Endothelial cell of umbilical vein (primary cell): ENCODE measurements at regions not wholly inside any gene's neighbourhood (a gene's known extent, or its start where the extent isn't known, plus 50 kb on each side); places are given as distances from the start of the nearest gene placed in this dataset.

ENCODE experiments used
- BruUV-seq: library from RNA; stranded (reverse); fragments of 400-500 nt; replicated peaks from 2 replicates; lab custom pipeline; 2021; lab: Mats Ljungman, UMichigan
- CTCF ChIA-PET: fragments of 300-600, 350-600 bp; sonication (Branson Sonifier 250); formaldehyde crosslinking; loops from one replicate; lab custom pipeline; 2021; ENCODE audit warnings: antibody characterized with exemption, inconsistent platforms; lab: Charles Lee
- POLR2A ChIA-PET: fragments of 300-600, 350-600 bp; sonication (Branson Sonifier 250); formaldehyde crosslinking; loops from one replicate; lab custom pipeline; 2021; ENCODE audit warnings: antibody characterized with exemption, inconsistent platforms; lab: Charles Lee
- DNase-seq: peaks from one replicate; pipeline ENCODE4 v3.0.0-alpha.2; 2011; ENCODE audit warnings: low read depth, low spot score
- FAIRE-seq: peaks from 2 replicates; lab custom pipeline; 2011; peaks lifted over from hg19 to GRCh38; lab: Jason Lieb, UNC
- H2AFZ ChIP-seq: 2 replicates; pipeline ENCODE4 v1.6.0; 2012; ENCODE audit warnings: low read depth, low read length, control low read depth, inconsistent platforms
- H3K27ac ChIP-seq: 2 replicates; pipeline ENCODE4 v1.5.1; 2011; ENCODE audit warnings: low read depth, mild to moderate bottlenecking, control low read depth, low read length, moderate library complexity; ENCODE audit not compliant: insufficient read depth
- H3K27me3 ChIP-seq, 2 experiments: 2 replicates each; pipeline versions ENCODE4 v1.6.0 to v1.6.1; 2011; ENCODE audit warnings: low read length in 2 of 2, mixed read lengths in 1 of 2; ENCODE audit not compliant: control insufficient read depth in 2 of 2, insufficient read depth in 2 of 2
- H3K36me3 ChIP-seq, 2 experiments: 2 replicates in 1 of 2; 3 replicates in 1 of 2; pipeline ENCODE4 v1.5.1; 2011; ENCODE audit warnings: low read length in 2 of 2, mild to moderate bottlenecking in 1 of 2, moderate library complexity in 1 of 2; ENCODE audit not compliant: control insufficient read depth in 2 of 2, insufficient read depth in 2 of 2; ENCODE audit errors: extremely low read depth in 1 of 2
- H3K4me1 ChIP-seq: 3 replicates; pipeline ENCODE4 v1.5.1; 2011; ENCODE audit warnings: mild to moderate bottlenecking, low read length; ENCODE audit not compliant: control insufficient read depth, insufficient read depth; ENCODE audit errors: extremely low read depth
- H3K4me2 ChIP-seq: 2 replicates; pipeline ENCODE4 v1.6.1; 2011; ENCODE audit warnings: low read length, control low read depth, mixed read lengths; ENCODE audit not compliant: insufficient read depth
- H3K4me3 ChIP-seq, 3 experiments: fragments of 200-600 bp in 1 of 3; sonication (generic), shearing (Covaris generic) in 1 of 3; replicated peaks in 1 of 3; 2 replicates each; pipeline ENCODE4 v1.5.1; 2011 to 2016; ENCODE audit warnings: control low read depth in 3 of 3, low read length in 3 of 3, mild to moderate bottlenecking in 2 of 3, inconsistent platforms in 1 of 3, low read depth in 1 of 3, moderate library complexity in 1 of 3; ENCODE audit not compliant: insufficient read depth in 1 of 3
- H3K79me2 ChIP-seq: 2 replicates; pipeline ENCODE4 v1.6.0; 2012; ENCODE audit warnings: low read length, inconsistent platforms; ENCODE audit not compliant: control insufficient read depth, insufficient read depth
- H3K9ac ChIP-seq: replicated peaks from 2 replicates; pipeline ENCODE3; 2011; ENCODE audit warnings: low read length, control low read depth; ENCODE audit not compliant: insufficient read depth; ENCODE audit errors: extremely low read depth
- H3K9me1 ChIP-seq: replicated peaks from 3 replicates; pipeline ENCODE4 v1.6.0; 2011; ENCODE audit warnings: mild to moderate bottlenecking, low read length; ENCODE audit not compliant: control insufficient read depth, insufficient read depth; ENCODE audit errors: extremely low read depth
- H3K9me3 ChIP-seq: replicated peaks from 2 replicates; pipeline ENCODE4 v1.5.1; 2012; ENCODE audit warnings: low read length, inconsistent platforms; ENCODE audit not compliant: control insufficient read depth, insufficient read depth
- H4K20me1 ChIP-seq: replicated peaks from 2 replicates; pipeline ENCODE3; 2011; ENCODE audit warnings: mild to moderate bottlenecking, low read length; ENCODE audit not compliant: control insufficient read depth, insufficient read depth; ENCODE audit errors: extremely low read depth
- EZH2 ChIP-seq: IDR thresholded peaks from 2 replicates; pipeline ENCODE4 v1.6.1; 2012; ENCODE audit warnings: borderline replicate concordance, low read depth, mild to moderate bottlenecking, moderate library complexity, low read length, inconsistent platforms; ENCODE audit not compliant: severe bottlenecking
- FOS ChIP-seq: IDR thresholded peaks from 2 replicates; pipeline ENCODE4 v1.6.1; 2011; ENCODE audit warnings: mild to moderate bottlenecking, low read length, moderate library complexity, borderline replicate concordance; ENCODE audit not compliant: insufficient read depth
- GATA2 ChIP-seq: IDR thresholded peaks from 2 replicates; pipeline ENCODE4 v1.7.0; 2011; ENCODE audit warnings: low read depth, mild to moderate bottlenecking, moderate library complexity, mixed read lengths, low read length; ENCODE audit not compliant: insufficient read length, insufficient read depth
- JUN ChIP-seq: IDR thresholded peaks from 2 replicates; pipeline ENCODE4 v1.6.1; 2011; ENCODE audit warnings: borderline replicate concordance, low read depth; ENCODE audit not compliant: insufficient read length, insufficient read depth
- MYC ChIP-seq: IDR thresholded peaks from one replicate; pipeline ENCODE4 v1.6.1; 2011; ENCODE audit warnings: mild to moderate bottlenecking, low read depth, low read length
- POLR2A ChIP-seq: IDR thresholded peaks from 2 replicates; pipeline ENCODE4 v1.6.1; 2012; ENCODE audit warnings: low read depth, mild to moderate bottlenecking, control low read depth, low read length
- POLR2AphosphoS5 ChIP-seq: IDR thresholded peaks from 2 replicates; pipeline ENCODE4 v1.6.1; 2012; ENCODE audit warnings: low read depth, mild to moderate bottlenecking, control low read depth, low read length, moderate library complexity; ENCODE audit not compliant: insufficient read depth
- dilution Hi-C: fragments of 300-500 bp; cut with MboI; formaldehyde crosslinking; loops from one replicate; pipeline ENCODE4 v1.15.0; 2019; ENCODE audit warnings: low sequenced_read_pairs; ENCODE audit not compliant: extremely low pct_ligation_motif_present
- intact Hi-C: fragments of 100-400 bp; cut with micrococcal nuclease; formaldehyde crosslinking; loops from one replicate; pipeline ENCODE4 v1.10.0; 2022
- TF ChIP-seq, protein P1 (sequence below): IDR thresholded peaks from 2 replicates; pipeline ENCODE4 v1.6.1; 2011; ENCODE audit not compliant: insufficient read depth, insufficient read length
- TF ChIP-seq, protein P2 (sequence below), 2 donors: IDR thresholded peaks; 1 replicate in 1 of 2; 2 replicates in 1 of 2; pipeline ENCODE4 v1.5.1; 2011; ENCODE audit warnings: low read length in 2 of 2, mild to moderate bottlenecking in 2 of 2, moderate library complexity in 2 of 2, control low read depth in 1 of 2, inconsistent platforms in 1 of 2, low read depth in 1 of 2; ENCODE audit not compliant: insufficient read depth in 1 of 2; ENCODE audit errors: extremely low read depth in 1 of 2

DNA sequence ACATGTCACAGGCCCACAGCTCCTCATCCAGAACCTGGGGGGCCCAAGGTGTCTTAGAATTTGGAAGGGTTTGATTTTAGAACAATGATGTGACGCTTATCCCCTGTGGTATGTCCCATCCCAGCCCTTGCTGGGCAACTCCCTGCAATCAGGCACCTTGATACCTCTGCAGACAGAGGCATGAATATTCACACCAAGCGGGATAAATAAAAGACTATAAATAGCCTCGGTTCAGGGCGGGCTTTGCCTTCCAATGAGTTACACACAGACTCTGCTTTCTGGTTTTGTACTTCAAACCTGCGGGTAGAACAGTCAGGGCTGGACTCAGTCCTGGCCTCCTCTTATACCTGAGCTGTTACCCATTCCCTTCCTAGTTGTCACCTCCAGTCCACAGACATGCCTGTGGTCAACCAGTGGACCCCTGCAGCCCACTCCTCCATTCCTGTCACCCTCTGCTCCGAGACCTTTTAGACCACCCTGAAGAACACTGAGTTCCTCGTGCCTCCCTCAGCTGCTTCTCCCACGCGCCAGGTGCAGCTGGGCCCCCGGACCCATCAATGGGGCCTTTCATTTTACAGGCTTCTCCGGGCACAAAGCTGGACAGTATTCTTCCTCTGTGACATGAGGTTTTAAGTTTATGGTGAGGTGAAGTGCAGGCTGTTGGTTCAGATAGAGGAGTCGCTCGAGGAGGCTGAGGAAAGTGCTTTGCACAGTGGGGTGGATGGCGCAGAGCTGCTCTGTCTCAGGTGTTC is 120.1 kb upstream of the TNR start:
- FAIRE-seq (no peak), DNase-seq (no peak)
- no peak overlapping the region for H3K9ac ChIP-seq
- H2AFZ ChIP-seq, result no peak overlapping the region
- dilution Hi-C loops (no loop called here), intact Hi-C loops (no loop called here)
- no peak overlapping the region for H3K4me2 ChIP-seq
- ChIA-PET CTCF (no interaction called here), POLR2A (no interaction called here)
- H3K4me1 ChIP-seq, result no peaks in the 10 kb centered on the region
- no peaks in the 10 kb centered on the region for H3K79me2 ChIP-seq
- no peaks in the 10 kb centered on the region for H3K36me3 ChIP-seq
- H3K9me3 ChIP-seq, result no peaks in the 10 kb centered on the region
- TF ChIP-seq MYC, result no peak
- TF ChIP-seq, protein P1, sequence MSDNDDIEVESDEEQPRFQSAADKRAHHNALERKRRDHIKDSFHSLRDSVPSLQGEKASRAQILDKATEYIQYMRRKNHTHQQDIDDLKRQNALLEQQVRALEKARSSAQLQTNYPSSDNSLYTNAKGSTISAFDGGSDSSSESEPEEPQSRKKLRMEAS, result no peak
- no peak for TF ChIP-seq POLR2A
- TF ChIP-seq EZH2, result no peak
- TF ChIP-seq, protein P2, sequence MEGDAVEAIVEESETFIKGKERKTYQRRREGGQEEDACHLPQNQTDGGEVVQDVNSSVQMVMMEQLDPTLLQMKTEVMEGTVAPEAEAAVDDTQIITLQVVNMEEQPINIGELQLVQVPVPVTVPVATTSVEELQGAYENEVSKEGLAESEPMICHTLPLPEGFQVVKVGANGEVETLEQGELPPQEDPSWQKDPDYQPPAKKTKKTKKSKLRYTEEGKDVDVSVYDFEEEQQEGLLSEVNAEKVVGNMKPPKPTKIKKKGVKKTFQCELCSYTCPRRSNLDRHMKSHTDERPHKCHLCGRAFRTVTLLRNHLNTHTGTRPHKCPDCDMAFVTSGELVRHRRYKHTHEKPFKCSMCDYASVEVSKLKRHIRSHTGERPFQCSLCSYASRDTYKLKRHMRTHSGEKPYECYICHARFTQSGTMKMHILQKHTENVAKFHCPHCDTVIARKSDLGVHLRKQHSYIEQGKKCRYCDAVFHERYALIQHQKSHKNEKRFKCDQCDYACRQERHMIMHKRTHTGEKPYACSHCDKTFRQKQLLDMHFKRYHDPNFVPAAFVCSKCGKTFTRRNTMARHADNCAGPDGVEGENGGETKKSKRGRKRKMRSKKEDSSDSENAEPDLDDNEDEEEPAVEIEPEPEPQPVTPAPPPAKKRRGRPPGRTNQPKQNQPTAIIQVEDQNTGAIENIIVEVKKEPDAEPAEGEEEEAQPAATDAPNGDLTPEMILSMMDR (IDR thresholded peaks at IDR 0.05; ENCODE audit: extremely low read depth in 1 of 2, insufficient read depth in 1 of 2, low read depth in 1 of 2, low read length in 2 of 2), result no peak
- no peak for TF ChIP-seq POLR2AphosphoS5
- TF ChIP-seq GATA2, result no peak
- TF ChIP-seq JUN, result no peak
- no peak for TF ChIP-seq FOS
- BruUV-seq, result no TSS peak
- H3K27ac ChIP-seq, result no peak overlapping the region
- H3K4me3 ChIP-seq, result no peak overlapping the region
- H3K27me3 ChIP-seq, result peaks cover 0 to 2% of the 10 kb centered on the region in 2 experiments
- no peaks in the 10 kb centered on the region for H3K9me1 ChIP-seq
- H4K20me1 ChIP-seq, result no peaks in the 10 kb centered on the region
